Neural cell (in vitro differentiated cells): ENCODE measurements at regions not wholly inside any gene's neighbourhood (a gene's known extent, or its start where the extent isn't known, plus 50 kb on each side); places are given as distances from the start of the nearest gene placed in this dataset.

Experiments used
- H2AFZ ChIP-seq: fragments of 200-600, 300-800 bp; sonication (generic), shearing (Covaris generic); 2 replicates; pipeline ENCODE4 v1.6.0; 2014; ENCODE audit warnings: low read depth, mild to moderate bottlenecking, antibody characterized with exemption, low read length, moderate library complexity
- H3F3A ChIP-seq: fragments of 200-600 bp; shearing (Covaris generic); 2 replicates; pipeline ENCODE4 v1.6.1; 2016; ENCODE audit warnings: mild to moderate bottlenecking, moderate library complexity, mixed read lengths, antibody characterized with exemption, low read length; ENCODE audit not compliant: insufficient read depth, poor library complexity, severe bottlenecking
- H3K27ac ChIP-seq: fragments of 200-600, 300-800 bp; sonication (generic), shearing (Covaris generic); 2 replicates; pipeline ENCODE4 v1.5.1; 2014; ENCODE audit warnings: mild to moderate bottlenecking, low read length, moderate library complexity
- H3K27me3 ChIP-seq: fragments of 300-800, 200-600 bp; sonication (generic), shearing (Covaris generic); 2 replicates; pipeline ENCODE4 v1.6.0; 2014; ENCODE audit warnings: mild to moderate bottlenecking, low read depth, low read length, moderate library complexity; ENCODE audit not compliant: insufficient read depth
- H3K36me3 ChIP-seq: fragments of 300-800, 200-600 bp; sonication (generic), shearing (Covaris generic); 2 replicates; pipeline ENCODE4 v1.5.1; 2014; ENCODE audit warnings: mild to moderate bottlenecking, antibody characterized with exemption, low read length, moderate library complexity; ENCODE audit not compliant: insufficient read depth
- H3K4me2 ChIP-seq: fragments of 300-800, 200-600 bp; sonication (generic), shearing (Covaris generic); 2 replicates; pipeline ENCODE4 v1.6.0; 2014; ENCODE audit warnings: mild to moderate bottlenecking, low read length
- H3K4me3 ChIP-seq: fragments of 300-800, 200-600 bp; sonication (generic), shearing (Covaris generic); 2 replicates; pipeline ENCODE4 v1.5.1; 2014; ENCODE audit warnings: mild to moderate bottlenecking, low read length, moderate library complexity
- H3K79me2 ChIP-seq: fragments of 200-600 bp; shearing (Covaris generic); replicated peaks from 2 replicates; pipeline ENCODE4 v1.6.0; 2014; ENCODE audit warnings: mild to moderate bottlenecking, low read length, moderate library complexity; ENCODE audit not compliant: insufficient read depth
- H3K9ac ChIP-seq: fragments of 300-800, 200-600 bp; sonication (generic), shearing (Covaris generic); 2 replicates; pipeline ENCODE4 v1.6.1; 2016; ENCODE audit warnings: mild to moderate bottlenecking, low read length, mixed read lengths
- H3K9me2 ChIP-seq: fragments of 200-600 bp; shearing (Covaris generic); 2 replicates; pipeline ENCODE4 v1.6.1; 2016; ENCODE audit warnings: mild to moderate bottlenecking, low read length, mixed read lengths; ENCODE audit not compliant: insufficient read depth
- H3K9me3 ChIP-seq: fragments of 200-600, 300-800 bp; sonication (generic), shearing (Covaris generic); 2 replicates; pipeline ENCODE4 v1.6.1; 2016; ENCODE audit warnings: mild to moderate bottlenecking, mixed run types, low read length, moderate library complexity, mixed read lengths
- H4K20me1 ChIP-seq: fragments of 200-600 bp; shearing (Covaris generic); 2 replicates; pipeline ENCODE4 v1.6.1; 2016; ENCODE audit warnings: mild to moderate bottlenecking, mixed run types; ENCODE audit not compliant: insufficient read depth
- CTCF ChIP-seq: fragments of 450-650 bp; IDR thresholded peaks from 2 replicates; pipeline ENCODE4 v1.5.1; 2014; ENCODE audit warnings: antibody characterized with exemption, mild to moderate bottlenecking, moderate library complexity; ENCODE audit not compliant: poor library complexity, severe bottlenecking
- EP300 ChIP-seq: fragments of 450-650 bp; conservative IDR thresholded peaks from 2 replicates; pipeline ENCODE4 v1.6.1; 2014; ENCODE audit warnings: antibody characterized with exemption, mild to moderate bottlenecking, moderate library complexity; ENCODE audit not compliant: poor library complexity, severe bottlenecking
- EZH2 ChIP-seq: fragments of 200-600, 300-800 bp; shearing (Covaris generic), sonication (generic); IDR thresholded peaks from 2 replicates; pipeline ENCODE4 v1.6.1; 2014; ENCODE audit warnings: antibody characterized with exemption, low read length, borderline replicate concordance, mild to moderate bottlenecking; ENCODE audit not compliant: insufficient read depth, poor library complexity, severe bottlenecking
- MXI1 ChIP-seq: fragments of 450-650 bp; conservative IDR thresholded peaks from 2 replicates; pipeline ENCODE4 v1.6.1; 2014; ENCODE audit warnings: antibody characterized with exemption, mild to moderate bottlenecking; ENCODE audit not compliant: poor library complexity, severe bottlenecking
- POLR2AphosphoS5 ChIP-seq: IDR thresholded peaks from 2 replicates; pipeline ENCODE4 v1.6.1; 2012
- RAD21 ChIP-seq: fragments of 450-650 bp; conservative IDR thresholded peaks from 2 replicates; pipeline ENCODE4 v1.6.1; 2014; ENCODE audit warnings: antibody characterized with exemption, mild to moderate bottlenecking, moderate library complexity
- REST ChIP-seq: IDR thresholded peaks from 2 replicates; pipeline ENCODE4 v1.6.1; 2012; ENCODE audit warnings: borderline replicate concordance
- SMC3 ChIP-seq: fragments of 450-650 bp; conservative IDR thresholded peaks from 2 replicates; pipeline ENCODE4 v1.6.1; 2014; ENCODE audit warnings: antibody characterized with exemption, mild to moderate bottlenecking, moderate library complexity; ENCODE audit not compliant: poor library complexity
- TAF1 ChIP-seq: IDR thresholded peaks from 2 replicates; pipeline ENCODE4 v1.6.1; 2012; ENCODE audit warnings: low read depth

GRCh38 chr2:189233527-189233926, 54.0 kb upstream of the COL5A2 start:
- Histone ChIP-seq H3K4me3 (no peak overlapping the region), H4K20me1 (no peaks in the 10 kb centered on the region), H3K4me2 (no peak overlapping the region), H3K9me3 (no peaks in the 10 kb centered on the region), H3F3A (no peaks in the 10 kb centered on the region), H3K27ac (no peak overlapping the region), H3K27me3 (no peaks in the 10 kb centered on the region), H3K9ac (no peak overlapping the region), H3K36me3 (no peaks in the 10 kb centered on the region), H3K79me2 (no peaks in the 10 kb centered on the region), H3K9me2 (no peaks in the 10 kb centered on the region), H2AFZ (no peak overlapping the region)
- no peak for TF ChIP-seq EZH2
- TF ChIP-seq TAF1, result no peak
- TF ChIP-seq CTCF, result no peak
- TF ChIP-seq MXI1, result no peak
- TF ChIP-seq POLR2AphosphoS5, result no peak
- no peak for TF ChIP-seq RAD21
- TF ChIP-seq EP300, result no peak

GRCh38 chr2:189234991-189235390, 55.4 kb upstream of the COL5A2 start:
- Histone ChIP-seq H3K4me2 (no peak overlapping the region), H3K36me3 (no peaks in the 10 kb centered on the region), H3K27ac (no peak overlapping the region), H3K79me2 (no peaks in the 10 kb centered on the region), H3K9ac (no peak overlapping the region), H3F3A (no peaks in the 10 kb centered on the region), H3K9me2 (no peaks in the 10 kb centered on the region), H3K4me3 (no peak overlapping the region), H3K27me3 (no peaks in the 10 kb centered on the region), H4K20me1 (no peaks in the 10 kb centered on the region), H3K9me3 (no peaks in the 10 kb centered on the region), H2AFZ (no peak overlapping the region)
- TF ChIP-seq RAD21 (no peak), SMC3 (no peak), CTCF (no peak), POLR2AphosphoS5 (no peak), EP300 (no peak), REST (no peak), TAF1 (no peak), MXI1 (no peak), EZH2 (no peak)
